DND-41 (cell line): ENCODE measurements at regions not wholly inside any gene's neighbourhood (a gene's known extent, or its start where the extent isn't known, plus 50 kb on each side); places are given as distances from the start of the nearest gene placed in this dataset.

Experiments used
- ATAC-seq: fragments of 200-7000 bp; cut with Tn5 transposase; 3 replicates; pipeline ENCODE4 v1.9.1; 2021; ENCODE audit warnings: low read depth; ENCODE audit not compliant: insufficient read depth
- DNase-seq: peaks from one replicate; pipeline ENCODE4 v3.0.0-alpha.2; 2020
- H2AFZ ChIP-seq: 2 replicates; pipeline ENCODE4 v1.6.0; 2012; ENCODE audit warnings: low read depth, low read length
- H3K27ac ChIP-seq: 2 replicates; pipeline ENCODE4 v1.5.1; 2012; ENCODE audit warnings: low read length, inconsistent platforms
- H3K27me3 ChIP-seq: fragments of 200-600 bp; sonication (generic); 2 replicates; pipeline ENCODE4 v1.6.0; 2012; ENCODE audit warnings: low read length, mild to moderate bottlenecking, inconsistent platforms; ENCODE audit not compliant: insufficient read depth, poor library complexity
- H3K36me3 ChIP-seq: 2 replicates; pipeline ENCODE4 v1.5.1; 2012; ENCODE audit warnings: low read length, inconsistent platforms; ENCODE audit not compliant: insufficient read depth
- H3K4me1 ChIP-seq: 2 replicates; pipeline ENCODE4 v1.5.1; 2012; ENCODE audit warnings: mild to moderate bottlenecking, low read length; ENCODE audit not compliant: insufficient read depth
- H3K4me2 ChIP-seq: 2 replicates; pipeline ENCODE4 v1.6.0; 2012; ENCODE audit warnings: mild to moderate bottlenecking, moderate library complexity, low read length, inconsistent platforms; ENCODE audit not compliant: insufficient read depth
- H3K4me3 ChIP-seq, 2 experiments: fragments of 200-600 bp in 1 of 2; shearing (Covaris generic) in 1 of 2; 2 replicates each; pipeline ENCODE4 v1.5.1; 2012 to 2016; ENCODE audit warnings: inconsistent platforms in 2 of 2, low read length in 2 of 2, mild to moderate bottlenecking in 2 of 2, low read depth in 1 of 2, moderate library complexity in 1 of 2
- H3K79me2 ChIP-seq: 2 replicates; pipeline ENCODE4 v1.6.0; 2012; ENCODE audit warnings: low read length, inconsistent platforms; ENCODE audit not compliant: insufficient read depth
- H3K9ac ChIP-seq: 2 replicates; pipeline ENCODE4 v1.6.0; 2012; ENCODE audit warnings: low read depth, mild to moderate bottlenecking, inconsistent platforms, low read length, moderate library complexity
- H3K9me3 ChIP-seq: 2 replicates; pipeline ENCODE4 v1.5.1; 2012; ENCODE audit warnings: low read length, moderate library complexity, mild to moderate bottlenecking, inconsistent platforms; ENCODE audit not compliant: insufficient read depth, severe bottlenecking
- H4K20me1 ChIP-seq: 2 replicates; pipeline ENCODE4 v1.6.0; 2012; ENCODE audit warnings: low read length; ENCODE audit not compliant: insufficient read depth
- CTCF ChIP-seq: IDR thresholded peaks from 2 replicates; pipeline ENCODE4 v1.5.1; 2012; ENCODE audit warnings: borderline replicate concordance, low read length, moderate library complexity, mild to moderate bottlenecking; ENCODE audit not compliant: poor library complexity, severe bottlenecking; ENCODE audit errors: extremely low read depth
- EZH2 ChIP-seq: IDR thresholded peaks from 3 replicates; pipeline ENCODE4 v1.6.1; 2012; ENCODE audit warnings: borderline replicate concordance, low read depth, mild to moderate bottlenecking, moderate library complexity, low read length, inconsistent platforms; ENCODE audit not compliant: severe bottlenecking

GRCh38 chr6:156062091-156062563, 606.5 kb upstream of the NOX3 start:
- H3K4me2 ChIP-seq: no peak overlapping the region
- DNase-seq (no peak), ATAC-seq (no peak)
- H4K20me1 ChIP-seq: no peaks in the 10 kb centered on the region
- H3K27ac ChIP-seq: no peak overlapping the region
- no peaks in the 10 kb centered on the region for H3K79me2 ChIP-seq
- no peaks in the 10 kb centered on the region for H3K27me3 ChIP-seq
- no peaks in the 10 kb centered on the region for H3K9me3 ChIP-seq
- no peaks in the 10 kb centered on the region for H3K4me1 ChIP-seq
- H3K9ac ChIP-seq: no peak overlapping the region
- H3K36me3 ChIP-seq: no peaks in the 10 kb centered on the region
- no peak overlapping the region for H3K4me3 ChIP-seq
- no peak overlapping the region for H2AFZ ChIP-seq
- TF ChIP-seq CTCF: no peak
- TF ChIP-seq EZH2: no peak

GRCh38 chr6:156061465-156061864, 605.8 kb upstream of the NOX3 start:
- no peak for TF ChIP-seq EZH2
- no peak for TF ChIP-seq CTCF
- H4K20me1 ChIP-seq: no peaks in the 10 kb centered on the region
- no peak for ATAC-seq
- no peaks in the 10 kb centered on the region for H3K27me3 ChIP-seq
- DNase-seq: no peak
- H2AFZ ChIP-seq: no peak overlapping the region
- H3K27ac ChIP-seq: no peak overlapping the region
- H3K9me3 ChIP-seq: no peaks in the 10 kb centered on the region
- H3K36me3 ChIP-seq: no peaks in the 10 kb centered on the region
- no peak overlapping the region for H3K9ac ChIP-seq
- no peaks in the 10 kb centered on the region for H3K4me1 ChIP-seq
- no peaks in the 10 kb centered on the region for H3K79me2 ChIP-seq
- H3K4me2 ChIP-seq: no peak overlapping the region
- H3K4me3 ChIP-seq: no peak overlapping the region

GRCh38 chr6:156060013-156060412, 604.4 kb upstream of the NOX3 start:
- H3K27me3 ChIP-seq: no peaks in the 10 kb centered on the region
- no peak for TF ChIP-seq CTCF
- TF ChIP-seq EZH2: no peak
- DNase-seq (no peak), ATAC-seq (no peak)
- H4K20me1 ChIP-seq: no peaks in the 10 kb centered on the region
- H3K36me3 ChIP-seq: no peaks in the 10 kb centered on the region
- no peak overlapping the region for H3K9ac ChIP-seq
- no peaks in the 10 kb centered on the region for H3K9me3 ChIP-seq
- no peak overlapping the region for H3K27ac ChIP-seq
- no peaks in the 10 kb centered on the region for H3K79me2 ChIP-seq
- no peak overlapping the region for H3K4me3 ChIP-seq
- H3K4me1 ChIP-seq: no peaks in the 10 kb centered on the region
- H3K4me2 ChIP-seq: no peak overlapping the region
- no peak overlapping the region for H2AFZ ChIP-seq

- TF ChIP-seq CTCF: no peak
- TF ChIP-seq EZH2: no peak
Observed at GRCh38 chr6:156058356-156058755, 602.7 kb upstream of the NOX3 start.

More at GRCh38 chr6:156058356-156058755, 602.7 kb upstream of the NOX3 start:
- H3K27ac ChIP-seq: no peak overlapping the region
- DNase-seq (no peak), ATAC-seq (no peak)
- H3K9ac ChIP-seq: no peak overlapping the region
- no peaks in the 10 kb centered on the region for H3K4me1 ChIP-seq
- no peak overlapping the region for H2AFZ ChIP-seq
- H3K27me3 ChIP-seq: no peaks in the 10 kb centered on the region
- no peaks in the 10 kb centered on the region for H3K36me3 ChIP-seq
- H3K4me3 ChIP-seq: no peak overlapping the region
- no peaks in the 10 kb centered on the region for H3K79me2 ChIP-seq
- H4K20me1 ChIP-seq: no peaks in the 10 kb centered on the region
- no peaks in the 10 kb centered on the region for H3K9me3 ChIP-seq
- H3K4me2 ChIP-seq: no peak overlapping the region
